ENCODE measurements at regions not wholly inside any gene's neighbourhood (a gene's known extent, or its start where the extent isn't known, plus 50 kb on each side); places are given as distances from the start of the nearest gene placed in this dataset.
A peak's percentile ranks its signal among the peaks of the same experiment; 100 is the strongest.
"Not testable (repeated sequence)": the region's sequence is repeated elsewhere in the genome, so short reads cannot be mapped to it uniquely, and the experiment has no call there.

GRCh38 chr3:23115171-23115877 lies 87.8 kb upstream of the UBE2E2 start:
- no peak for DNase-seq

GRCh38 chr3:23116081-23116837 lies 86.9 kb upstream of the UBE2E2 start:
- no peak for DNase-seq

- peak; percentile 12 for DNase-seq
These were observed 85.3 kb upstream of the UBE2E2 start for GRCh38 chr3:23117856-23118255.

GRCh38 chr3:23127196-23127595 lies 75.9 kb upstream of the UBE2E2 start:
- DNase-seq: no peak

GRCh38 chr3:23128655-23129054 lies 74.5 kb upstream of the UBE2E2 start:
- DNase-seq: no peak

- DNase-seq: no peak
These were observed 74.0 kb upstream of the UBE2E2 start for GRCh38 chr3:23129117-23129516.

GRCh38 chr3:23129817-23130216 lies 73.3 kb upstream of the UBE2E2 start:
- DNase-seq: peak; percentile 22

GRCh38 chr3:23130406-23130805 lies 72.7 kb upstream of the UBE2E2 start:
- DNase-seq: no peak

GRCh38 chr3:23135026-23135785 lies 67.9 kb upstream of the UBE2E2 start:
- no peak for DNase-seq

- no peak for DNase-seq
These were observed 67.1 kb upstream of the UBE2E2 start for GRCh38 chr3:23136054-23136453.

GRCh38 chr3:23144051-23144450 lies 59.1 kb upstream of the UBE2E2 start:
- not testable (repeated sequence) for DNase-seq

- DNase-seq: no peak
These were observed 57.0 kb upstream of the UBE2E2 start for GRCh38 chr3:23146163-23146562.

- DNase-seq: no peak
These were observed 50.1 kb upstream of the UBE2E2 start for GRCh38 chr3:23152989-23153388.
